SK-N-SH (cell line): ENCODE measurements at regions not wholly inside any gene's neighbourhood (a gene's known extent, or its start where the extent isn't known, plus 50 kb on each side); places are given as distances from the start of the nearest gene placed in this dataset.

ENCODE experiments used
- CTCF ChIA-PET: fragments of 300-600, 350-600 bp; formaldehyde crosslinking; extraction: SDS; loops from one replicate; lab custom pipeline; 2021; lab: Yijun Ruan, JAX
- POLR2A ChIA-PET: fragments of 350-600 bp; sonication (Branson Sonifier 250); formaldehyde crosslinking; extraction: SDS; loops from one replicate; lab custom pipeline; 2020; ENCODE audit warnings: antibody characterized with exemption, inconsistent platforms; lab: Yijun Ruan, JAX
- DNase-seq: peaks from one replicate; pipeline ENCODE4 v3.0.0; 2012
- H2AFZ ChIP-seq: fragments of 200-600 bp; sonication (generic); 2 replicates; pipeline ENCODE4 v1.8.1; 2016; ENCODE audit warnings: antibody characterized with exemption, mild to moderate bottlenecking, low read depth
- H3F3A ChIP-seq: fragments of 200-600 bp; sonication (generic); replicated peaks from 2 replicates; pipeline ENCODE3; 2016; ENCODE audit warnings: antibody characterized with exemption, mild to moderate bottlenecking; ENCODE audit not compliant: insufficient read depth
- H3K27ac ChIP-seq, 2 experiments: fragments of 200-500 bp in 1 of 2; fragments of 200-600 bp in 1 of 2; sonication (Bioruptor generic) in 1 of 2; sonication (generic), shearing (Covaris generic) in 1 of 2; 2 replicates each; pipeline versions ENCODE4 v1.5.1 to v1.6.1; 2014 to 2016; ENCODE audit warnings: low read depth in 2 of 2, inconsistent platforms in 1 of 2, low read length in 1 of 2, mild to moderate bottlenecking in 1 of 2, mixed read lengths in 1 of 2
- H3K27me3 ChIP-seq: fragments of 200-600 bp; sonication (generic), shearing (Covaris generic); 2 replicates; pipeline ENCODE4 v1.6.1; 2016; ENCODE audit warnings: mixed run types; ENCODE audit not compliant: insufficient read depth
- H3K36me3 ChIP-seq, 2 experiments: fragments of 200-500 bp in 1 of 2; fragments of 200-600 bp in 1 of 2; sonication (Bioruptor generic) in 1 of 2; sonication (generic) in 1 of 2; replicated peaks in 1 of 2; 2 replicates each; pipeline versions ENCODE3 to v1.5.1; 2014 to 2016; ENCODE audit warnings: low read length in 1 of 2, mild to moderate bottlenecking in 1 of 2; ENCODE audit not compliant: insufficient read depth in 2 of 2, control insufficient read depth in 1 of 2
- H3K4me1 ChIP-seq, 2 experiments: fragments of 200-500 bp in 1 of 2; fragments of 200-600 bp in 1 of 2; sonication (Bioruptor generic) in 1 of 2; sonication (generic), shearing (Covaris generic) in 1 of 2; 2 replicates each; pipeline versions ENCODE4 v1.5.1 to v1.6.1; 2014 to 2016; ENCODE audit warnings: low read depth in 1 of 2, low read length in 1 of 2, mixed run types in 1 of 2; ENCODE audit not compliant: insufficient read depth in 2 of 2, control insufficient read depth in 1 of 2
- H3K4me2 ChIP-seq: fragments of 200-600 bp; sonication (generic), shearing (Covaris generic); 2 replicates; pipeline ENCODE4 v1.6.1; 2017; ENCODE audit warnings: mixed run types
- H3K4me3 ChIP-seq, 2 experiments: fragments of 200-500 bp in 1 of 2; fragments of 200-600 bp in 1 of 2; sonication (Bioruptor generic) in 1 of 2; sonication (generic), shearing (Covaris generic) in 1 of 2; 2 replicates each; pipeline versions ENCODE4 v1.5.1 to v1.8.1; 2014 to 2016; ENCODE audit warnings: low read depth in 2 of 2, inconsistent platforms in 1 of 2, low read length in 1 of 2, mild to moderate bottlenecking in 1 of 2, mixed read lengths in 1 of 2, moderate library complexity in 1 of 2
- H3K79me2 ChIP-seq: fragments of 200-600 bp; sonication (generic); 2 replicates; pipeline ENCODE4 v1.8.1; 2017; ENCODE audit warnings: mild to moderate bottlenecking; ENCODE audit not compliant: insufficient read depth
- H3K9ac ChIP-seq: fragments of 200-600 bp; sonication (generic); 2 replicates; pipeline ENCODE4 v1.6.1; 2017; ENCODE audit warnings: mixed run types
- H3K9me2 ChIP-seq: fragments of 200-600 bp; sonication (generic); 2 replicates; pipeline ENCODE4 v1.6.1; 2017; ENCODE audit warnings: mixed run types
- H3K9me3 ChIP-seq: fragments of 200-600 bp; sonication (generic); 2 replicates; pipeline ENCODE4 v1.6.1; 2017; ENCODE audit warnings: mixed run types, mild to moderate bottlenecking, moderate library complexity
- H4K20me1 ChIP-seq: fragments of 200-600 bp; sonication (generic); 2 replicates; pipeline ENCODE4 v1.6.1; 2017; ENCODE audit warnings: mild to moderate bottlenecking, mixed run types; ENCODE audit not compliant: insufficient read depth
- EP300 ChIP-seq, 2 experiments: IDR thresholded peaks; 2 replicates each; pipeline versions ENCODE4 v1.4.0 to v1.6.1; 2012; ENCODE audit warnings: borderline replicate concordance in 1 of 2, low read depth in 1 of 2, low read length in 1 of 2
- FOSL2 ChIP-seq: IDR thresholded peaks from 2 replicates; pipeline ENCODE4 v1.4.0; 2012; ENCODE audit warnings: low read depth, mild to moderate bottlenecking, moderate library complexity, borderline replicate concordance
- GABPA ChIP-seq: IDR thresholded peaks from 2 replicates; pipeline ENCODE4 v1.4.0; 2012; ENCODE audit warnings: low read depth, mild to moderate bottlenecking
- JUND ChIP-seq: IDR thresholded peaks from 2 replicates; pipeline ENCODE4 v1.4.0; 2012
- MAX ChIP-seq: IDR thresholded peaks from 2 replicates; pipeline ENCODE4 v1.4.0; 2012; ENCODE audit warnings: low read depth
- MEF2A ChIP-seq: IDR thresholded peaks from 2 replicates; pipeline ENCODE4 v1.4.0; 2012; ENCODE audit warnings: low read depth, borderline replicate concordance
- NFIC ChIP-seq: IDR thresholded peaks from 2 replicates; pipeline ENCODE4 v1.4.0; 2012; ENCODE audit warnings: borderline replicate concordance
- PBX3 ChIP-seq: IDR thresholded peaks from 2 replicates; pipeline ENCODE4; 2012
- POLR2AphosphoS5 ChIP-seq: IDR thresholded peaks from 2 replicates; pipeline ENCODE4 v1.6.1; 2012; ENCODE audit warnings: low read depth, low read length
- RAD21 ChIP-seq: IDR thresholded peaks from 2 replicates; pipeline ENCODE4 v1.6.1; 2012; ENCODE audit warnings: mild to moderate bottlenecking, low read length
- REST ChIP-seq: IDR thresholded peaks from 2 replicates; pipeline ENCODE4 v1.6.1; 2012; ENCODE audit warnings: mild to moderate bottlenecking, low read depth, low read length, moderate library complexity
- RFX5 ChIP-seq: IDR thresholded peaks from 2 replicates; pipeline ENCODE4 v1.6.1; 2012; ENCODE audit warnings: mild to moderate bottlenecking, improper control_type of control experiment, low read length
- SMC3 ChIP-seq: IDR thresholded peaks from 2 replicates; pipeline ENCODE4 v1.6.1; 2012; ENCODE audit warnings: low read depth, low read length, improper control_type of control experiment
- TCF12 ChIP-seq: IDR thresholded peaks from 2 replicates; pipeline ENCODE4 v1.4.0; 2012
- TEAD4 ChIP-seq: IDR thresholded peaks from 2 replicates; pipeline ENCODE4 v1.4.0; 2012; ENCODE audit warnings: mild to moderate bottlenecking, borderline replicate concordance; ENCODE audit not compliant: insufficient read depth
- USF1 ChIP-seq: IDR thresholded peaks from 2 replicates; pipeline ENCODE4 v1.4.0; 2012; ENCODE audit warnings: low read depth, borderline replicate concordance
- YY1 ChIP-seq: IDR thresholded peaks from 2 replicates; pipeline ENCODE4 v1.4.0; 2012; ENCODE audit warnings: low read depth, mild to moderate bottlenecking
- WGBS: methylation state at CpG from one replicate; pipeline ENCODE4 v1.1.6; 2017; ENCODE audit warnings: low lambda C conversion rate; 5-methylcytosine and 5-hydroxymethylcytosine counted together
- TF ChIP-seq, protein P1 (sequence below): IDR thresholded peaks from 2 replicates; pipeline ENCODE4 v1.4.0; 2012; ENCODE audit warnings: low read depth, borderline replicate concordance
- TF ChIP-seq, protein P2 (sequence below): fragments of 150-350 bp; IDR thresholded peaks from 2 replicates; pipeline ENCODE4 v1.6.1; 2016; ENCODE audit warnings: mild to moderate bottlenecking, low read depth, low read length

DNA sequence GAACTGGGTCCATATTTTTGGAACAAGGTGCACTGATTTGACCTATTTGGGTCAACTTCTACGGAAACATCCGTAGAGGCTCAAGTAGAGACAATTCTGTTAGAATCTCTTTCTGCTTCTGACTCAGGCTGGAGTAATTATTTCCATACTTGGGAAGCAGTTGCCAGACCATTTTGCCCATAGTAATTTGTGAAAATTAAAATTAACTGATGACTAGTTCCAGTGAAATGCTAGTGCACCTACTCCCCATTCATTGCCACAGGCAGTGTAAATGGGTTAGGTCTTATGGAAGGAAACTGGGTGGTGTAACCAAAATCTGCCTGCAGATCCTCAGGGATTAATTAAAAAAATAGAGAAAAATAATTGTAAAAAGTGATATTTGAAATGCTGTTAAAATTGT lies 201.1 kb downstream of the TENT4A start (continued):
- no peak for TF ChIP-seq REST
- no peak for TF ChIP-seq POLR2AphosphoS5
- no peak for TF ChIP-seq TCF12
- TF ChIP-seq TEAD4 = no peak
- no peak for TF ChIP-seq PBX3

DNA sequence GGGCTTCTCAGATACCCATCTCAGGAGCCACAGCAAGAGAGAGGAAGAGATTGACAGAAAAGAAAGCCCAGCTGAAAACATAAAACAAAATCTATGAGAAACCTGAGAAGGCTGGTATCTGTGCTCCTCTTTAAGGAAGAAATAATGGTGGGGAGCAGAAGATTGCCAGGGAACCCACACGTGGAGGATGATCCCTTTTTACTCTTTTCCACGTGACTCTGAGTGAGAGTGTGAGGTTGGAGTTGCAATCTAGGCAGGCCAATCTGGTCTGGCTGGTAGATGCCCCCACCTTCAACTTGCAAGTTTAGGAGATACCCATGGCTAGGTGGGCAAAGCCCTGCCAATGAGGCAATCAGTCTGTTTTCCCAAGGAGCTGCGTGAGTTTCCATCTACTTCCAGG lies 202.3 kb downstream of the TENT4A start:
- CTCF ChIA-PET = no interaction called here
- no peak overlapping the region for H2AFZ ChIP-seq
- 2% methylated on average over 3 of the region's 3 CpGs for whole genome bisulfite sequencing

More for the DNA sequence above, 202.3 kb downstream of the TENT4A start:
- Histone ChIP-seq H4K20me1 (no peaks in the 10 kb centered on the region), H3K4me3 (no peak overlapping the region), H3K4me2 (no peak overlapping the region), H3K9me2 (no peaks in the 10 kb centered on the region), H3F3A (no peaks in the 10 kb centered on the region), H3K27ac (no peak overlapping the region), H3K9me3 (no peaks in the 10 kb centered on the region), H3K4me1 (no peaks in the 10 kb centered on the region), H3K27me3 (no peaks in the 10 kb centered on the region), H3K36me3 (no peaks in the 10 kb centered on the region), H3K79me2 (no peaks in the 10 kb centered on the region), H3K9ac (no peak overlapping the region)
- POLR2A ChIA-PET = no interaction called here
- TF ChIP-seq, protein P1, sequence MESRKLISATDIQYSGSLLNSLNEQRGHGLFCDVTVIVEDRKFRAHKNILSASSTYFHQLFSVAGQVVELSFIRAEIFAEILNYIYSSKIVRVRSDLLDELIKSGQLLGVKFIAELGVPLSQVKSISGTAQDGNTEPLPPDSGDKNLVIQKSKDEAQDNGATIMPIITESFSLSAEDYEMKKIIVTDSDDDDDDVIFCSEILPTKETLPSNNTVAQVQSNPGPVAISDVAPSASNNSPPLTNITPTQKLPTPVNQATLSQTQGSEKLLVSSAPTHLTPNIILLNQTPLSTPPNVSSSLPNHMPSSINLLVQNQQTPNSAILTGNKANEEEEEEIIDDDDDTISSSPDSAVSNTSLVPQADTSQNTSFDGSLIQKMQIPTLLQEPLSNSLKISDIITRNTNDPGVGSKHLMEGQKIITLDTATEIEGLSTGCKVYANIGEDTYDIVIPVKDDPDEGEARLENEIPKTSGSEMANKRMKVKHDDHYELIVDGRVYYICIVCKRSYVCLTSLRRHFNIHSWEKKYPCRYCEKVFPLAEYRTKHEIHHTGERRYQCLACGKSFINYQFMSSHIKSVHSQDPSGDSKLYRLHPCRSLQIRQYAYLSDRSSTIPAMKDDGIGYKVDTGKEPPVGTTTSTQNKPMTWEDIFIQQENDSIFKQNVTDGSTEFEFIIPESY = no peak
- no peak for TF ChIP-seq RFX5
- TF ChIP-seq MEF2A = no peak
- TF ChIP-seq MAX = no peak
- TF ChIP-seq PBX3 = no peak
- TF ChIP-seq, protein P2, sequence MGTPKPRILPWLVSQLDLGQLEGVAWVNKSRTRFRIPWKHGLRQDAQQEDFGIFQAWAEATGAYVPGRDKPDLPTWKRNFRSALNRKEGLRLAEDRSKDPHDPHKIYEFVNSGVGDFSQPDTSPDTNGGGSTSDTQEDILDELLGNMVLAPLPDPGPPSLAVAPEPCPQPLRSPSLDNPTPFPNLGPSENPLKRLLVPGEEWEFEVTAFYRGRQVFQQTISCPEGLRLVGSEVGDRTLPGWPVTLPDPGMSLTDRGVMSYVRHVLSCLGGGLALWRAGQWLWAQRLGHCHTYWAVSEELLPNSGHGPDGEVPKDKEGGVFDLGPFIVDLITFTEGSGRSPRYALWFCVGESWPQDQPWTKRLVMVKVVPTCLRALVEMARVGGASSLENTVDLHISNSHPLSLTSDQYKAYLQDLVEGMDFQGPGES = no peak
- no peak for TF ChIP-seq NFIC
- TF ChIP-seq TCF12 = no peak
- no peak for TF ChIP-seq POLR2AphosphoS5
- TF ChIP-seq EP300 (IDR thresholded peaks at IDR 0.05; ENCODE audit: borderline replicate concordance in 1 of 2, low read depth in 1 of 2, low read length in 1 of 2) = no peak
- TF ChIP-seq SMC3 = no peak
- no peak for TF ChIP-seq USF1
- no peak for TF ChIP-seq JUND
- no peak for TF ChIP-seq FOSL2
- TF ChIP-seq RAD21 = no peak
- no peak for TF ChIP-seq GABPA
- TF ChIP-seq YY1 = no peak
- DNase-seq = no peak
